ENCODE measurements at regions not wholly inside any gene's neighbourhood (a gene's known extent, or its start where the extent isn't known, plus 50 kb on each side); places are given as distances from the start of the nearest gene placed in this dataset.

DNA sequence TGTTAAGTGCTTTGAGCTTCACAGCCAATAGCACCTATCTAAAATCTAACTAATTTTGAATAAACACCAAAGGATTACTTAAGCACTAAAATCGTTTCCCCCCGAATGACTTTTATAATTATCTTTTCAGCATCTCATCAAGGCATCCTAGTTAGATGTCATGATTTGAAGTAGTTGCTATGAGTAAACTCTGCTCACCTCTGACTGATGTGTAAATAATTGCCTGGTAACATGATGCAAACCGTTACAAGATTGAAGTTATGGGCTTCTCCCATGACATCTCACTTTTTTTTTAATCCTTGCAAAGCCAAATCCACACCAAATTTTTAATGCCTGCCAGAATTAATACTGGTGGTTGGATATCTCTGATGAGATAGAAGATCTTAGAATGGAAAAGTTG is 377.1 kb downstream of the PRDM5 start:
- peaks cover 39% of the 10 kb centered on the region for H3K36me3 Mint-ChIP-seq (ENCODE audit: low read depth)
- H3K4me1 Mint-ChIP-seq: peaks cover 20% of the 10 kb centered on the region
- no peak overlapping the region for H3K27ac Mint-ChIP-seq
- no peak overlapping the region for H3K4me3 Mint-ChIP-seq
- TF ChIP-seq, protein P1, sequence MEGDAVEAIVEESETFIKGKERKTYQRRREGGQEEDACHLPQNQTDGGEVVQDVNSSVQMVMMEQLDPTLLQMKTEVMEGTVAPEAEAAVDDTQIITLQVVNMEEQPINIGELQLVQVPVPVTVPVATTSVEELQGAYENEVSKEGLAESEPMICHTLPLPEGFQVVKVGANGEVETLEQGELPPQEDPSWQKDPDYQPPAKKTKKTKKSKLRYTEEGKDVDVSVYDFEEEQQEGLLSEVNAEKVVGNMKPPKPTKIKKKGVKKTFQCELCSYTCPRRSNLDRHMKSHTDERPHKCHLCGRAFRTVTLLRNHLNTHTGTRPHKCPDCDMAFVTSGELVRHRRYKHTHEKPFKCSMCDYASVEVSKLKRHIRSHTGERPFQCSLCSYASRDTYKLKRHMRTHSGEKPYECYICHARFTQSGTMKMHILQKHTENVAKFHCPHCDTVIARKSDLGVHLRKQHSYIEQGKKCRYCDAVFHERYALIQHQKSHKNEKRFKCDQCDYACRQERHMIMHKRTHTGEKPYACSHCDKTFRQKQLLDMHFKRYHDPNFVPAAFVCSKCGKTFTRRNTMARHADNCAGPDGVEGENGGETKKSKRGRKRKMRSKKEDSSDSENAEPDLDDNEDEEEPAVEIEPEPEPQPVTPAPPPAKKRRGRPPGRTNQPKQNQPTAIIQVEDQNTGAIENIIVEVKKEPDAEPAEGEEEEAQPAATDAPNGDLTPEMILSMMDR (IDR thresholded peaks at IDR 0.05): no peak
- DNase-seq: no peak
- H3K27me3 Mint-ChIP-seq (ENCODE audit: low read depth, poor library complexity): no peaks in the 10 kb centered on the region
- H3K9me3 Mint-ChIP-seq: peaks cover 39% of the 10 kb centered on the region

DNA sequence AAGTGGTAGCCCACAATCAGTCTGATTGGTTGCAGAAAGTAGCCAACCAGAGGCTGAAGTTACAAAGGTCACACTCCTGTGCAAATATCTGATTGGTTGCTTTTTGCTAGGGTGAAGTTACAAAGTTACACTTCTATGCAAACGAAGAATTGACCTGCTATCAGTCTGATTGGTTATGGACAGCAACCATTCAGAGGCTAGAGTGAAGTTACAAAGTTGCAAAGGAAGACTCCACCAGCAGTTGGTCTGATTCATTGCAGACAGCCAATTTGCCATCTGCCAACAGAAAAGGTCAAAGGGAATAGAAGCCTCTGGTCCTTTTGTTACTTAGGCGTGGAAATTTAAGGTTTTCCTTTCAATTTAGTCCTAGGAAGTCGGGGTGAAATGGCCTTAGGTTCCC is 377.7 kb downstream of the PRDM5 start:
- H3K27me3 Mint-ChIP-seq (ENCODE audit: low read depth, poor library complexity): no peaks in the 10 kb centered on the region
- peaks cover 20% of the 10 kb centered on the region for H3K4me1 Mint-ChIP-seq
- H3K4me3 Mint-ChIP-seq: no peak overlapping the region
- no peak for DNase-seq
- no peak overlapping the region for H3K27ac Mint-ChIP-seq
- peaks cover 34% of the 10 kb centered on the region for H3K9me3 Mint-ChIP-seq
- TF ChIP-seq, protein P1 (IDR thresholded peaks at IDR 0.05): no peak
- H3K36me3 Mint-ChIP-seq (ENCODE audit: low read depth): peaks cover 34% of the 10 kb centered on the region

DNA sequence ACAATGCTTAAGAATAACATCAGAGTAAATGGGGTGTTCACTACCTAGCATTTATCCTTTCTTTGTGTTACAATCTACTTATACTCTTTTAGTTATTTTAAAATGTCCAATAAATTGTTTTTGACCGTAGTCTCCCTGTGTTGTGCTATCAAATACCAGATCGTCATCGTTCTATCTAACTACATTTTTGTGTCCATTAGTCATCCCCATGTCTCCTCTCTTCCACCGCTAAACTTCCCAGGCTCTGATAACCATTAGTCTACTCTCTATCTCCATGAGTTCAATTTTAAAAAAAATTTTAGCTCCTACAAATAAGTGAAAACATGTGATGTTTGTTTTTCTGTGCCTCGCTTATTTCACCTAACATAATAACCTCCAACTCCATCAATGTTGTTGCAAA is 381.9 kb downstream of the PRDM5 start:
- Mint-ChIP-seq H3K4me1 (peaks cover 5% of the 10 kb centered on the region), H3K27me3 (ENCODE audit: low read depth, poor library complexity) (no peaks in the 10 kb centered on the region), H3K9me3 (peaks cover 8% of the 10 kb centered on the region), H3K4me3 (no peak overlapping the region), H3K27ac (no peak overlapping the region), H3K36me3 (ENCODE audit: low read depth) (peaks cover 4% of the 10 kb centered on the region)
- DNase-seq: no peak
- TF ChIP-seq, protein P1 (IDR thresholded peaks at IDR 0.05): no peak

DNA sequence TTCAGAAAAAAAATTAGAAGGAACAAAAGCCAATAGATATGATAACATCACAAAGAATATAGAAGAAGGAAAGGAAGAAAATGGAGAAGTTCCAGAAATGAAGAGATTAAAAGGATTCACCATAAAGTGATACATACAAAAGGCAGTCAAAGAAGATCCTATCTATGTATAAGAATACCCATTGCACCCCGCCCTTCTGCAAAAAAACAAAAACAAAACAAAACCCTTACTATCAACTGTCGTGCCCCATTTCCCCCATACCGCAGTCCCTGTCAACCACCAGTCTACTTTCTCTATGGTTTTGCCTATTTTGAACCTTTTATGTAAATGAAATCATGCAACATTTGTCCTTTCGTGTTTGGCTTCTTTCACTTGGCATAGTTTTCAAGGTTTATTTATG is 385.6 kb downstream of the PRDM5 start:
- Mint-ChIP-seq H3K27me3 (ENCODE audit: low read depth, poor library complexity) (no peaks in the 10 kb centered on the region), H3K4me3 (no peak overlapping the region), H3K36me3 (ENCODE audit: low read depth) (no peaks in the 10 kb centered on the region), H3K9me3 (peaks cover 6% of the 10 kb centered on the region), H3K27ac (no peak overlapping the region), H3K4me1 (no peaks in the 10 kb centered on the region)
- TF ChIP-seq, protein P1 (IDR thresholded peaks at IDR 0.05): no peak
- no peak for DNase-seq

DNA sequence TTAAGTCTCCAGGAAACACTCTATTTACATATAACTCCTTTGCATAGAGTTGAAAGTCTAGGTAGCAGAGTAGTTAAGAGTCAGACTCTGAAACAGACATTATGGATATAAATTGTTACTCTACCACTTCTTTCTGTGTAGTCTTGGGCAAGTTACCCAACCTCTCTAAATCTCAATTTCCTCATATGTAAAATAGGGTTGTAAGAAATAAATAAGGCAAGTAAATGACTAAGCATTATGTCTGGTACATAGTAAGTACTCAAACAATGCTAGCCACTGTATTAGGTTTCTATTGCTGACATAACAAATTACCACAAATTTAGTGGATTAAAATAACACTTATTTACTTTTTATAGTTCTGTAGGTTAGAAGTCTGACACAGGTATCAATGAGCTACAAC is 394.1 kb downstream of the PRDM5 start:
- DNase-seq: no peak
- Mint-ChIP-seq H3K36me3 (ENCODE audit: low read depth) (no peaks in the 10 kb centered on the region), H3K4me3 (no peak overlapping the region), H3K9me3 (peaks cover 18% of the 10 kb centered on the region), H3K27ac (no peak overlapping the region), H3K4me1 (peaks cover 10% of the 10 kb centered on the region), H3K27me3 (ENCODE audit: low read depth, poor library complexity) (no peaks in the 10 kb centered on the region)
- TF ChIP-seq, protein P1 (IDR thresholded peaks at IDR 0.05): no peak

DNA sequence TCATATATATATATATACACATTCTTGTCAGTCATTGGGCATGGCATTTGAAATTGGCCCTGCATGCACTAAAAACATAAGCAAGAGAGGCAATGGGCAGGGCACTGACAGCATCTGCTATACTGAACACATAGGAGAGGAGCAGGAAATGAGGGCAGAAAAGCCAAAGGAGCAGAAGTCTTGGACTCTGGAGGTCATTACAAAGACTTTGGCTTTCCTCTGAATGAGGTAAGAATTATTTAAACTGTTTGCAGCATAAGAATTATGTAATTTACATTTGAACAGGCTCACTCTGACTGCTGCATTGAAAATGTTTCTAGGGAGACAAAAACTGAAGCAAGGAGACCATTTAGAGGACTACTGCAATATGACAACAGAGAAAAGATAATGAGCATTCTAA is 396.5 kb downstream of the PRDM5 start:
- H3K27ac Mint-ChIP-seq: no peak overlapping the region
- no peaks in the 10 kb centered on the region for H3K36me3 Mint-ChIP-seq (ENCODE audit: low read depth)
- no peaks in the 10 kb centered on the region for H3K27me3 Mint-ChIP-seq (ENCODE audit: low read depth, poor library complexity)
- H3K9me3 Mint-ChIP-seq: peaks cover 11% of the 10 kb centered on the region
- H3K4me1 Mint-ChIP-seq: peaks cover 10% of the 10 kb centered on the region
- no peak overlapping the region for H3K4me3 Mint-ChIP-seq
- TF ChIP-seq, protein P1 (IDR thresholded peaks at IDR 0.05): no peak
- no peak for DNase-seq
